DOHH2 (cell line): ENCODE measurements at regions not wholly inside any gene's neighbourhood (a gene's known extent, or its start where the extent isn't known, plus 50 kb on each side); places are given as distances from the start of the nearest gene placed in this dataset.

Experiments used
- H3F3A ChIP-seq: fragments of 200-600 bp; sonication (generic), shearing (Covaris generic); 2 replicates; pipeline ENCODE4 v1.6.0; 2016; ENCODE audit warnings: antibody characterized with exemption, mild to moderate bottlenecking; ENCODE audit not compliant: control insufficient read depth, insufficient read depth
- H3K27ac ChIP-seq: fragments of 200-600 bp; sonication (generic); 2 replicates; pipeline ENCODE4 v1.5.1; 2014; ENCODE audit warnings: low read depth, mild to moderate bottlenecking, low read length, moderate library complexity
- H3K27me3 ChIP-seq: fragments of 200-600 bp; sonication (generic); 2 replicates; pipeline ENCODE4 v1.6.1; 2014; ENCODE audit warnings: mild to moderate bottlenecking, low read length, mixed read lengths; ENCODE audit not compliant: control insufficient read depth
- H3K36me3 ChIP-seq: fragments of 200-600 bp; sonication (generic); 2 replicates; pipeline ENCODE4 v1.6.1; 2014; ENCODE audit warnings: mild to moderate bottlenecking, low read length, moderate library complexity, mixed read lengths; ENCODE audit not compliant: control insufficient read depth
- H3K4me1 ChIP-seq: fragments of 200-600 bp; sonication (generic); 2 replicates; pipeline ENCODE4 v1.6.1; 2014; ENCODE audit warnings: mild to moderate bottlenecking, low read length, mixed read lengths; ENCODE audit not compliant: control insufficient read depth
- H3K4me2 ChIP-seq: fragments of 200-600 bp; sonication (generic); 2 replicates; pipeline ENCODE4 v1.6.0; 2014; ENCODE audit warnings: mild to moderate bottlenecking, low read length, moderate library complexity
- H3K4me3 ChIP-seq: fragments of 200-600 bp; sonication (generic); 2 replicates; pipeline ENCODE4 v1.5.1; 2014; ENCODE audit warnings: mild to moderate bottlenecking, low read length, mixed read lengths
- H3K79me2 ChIP-seq: fragments of 200-600 bp; sonication (generic); 2 replicates; pipeline ENCODE4 v1.6.1; 2014; ENCODE audit warnings: mild to moderate bottlenecking, low read length, mixed read lengths; ENCODE audit not compliant: control insufficient read depth
- H3K9me2 ChIP-seq: fragments of 200-600 bp; sonication (generic); replicated peaks from 2 replicates; pipeline ENCODE4 v1.6.1; 2014; ENCODE audit warnings: mild to moderate bottlenecking, low read length, mixed read lengths; ENCODE audit not compliant: control insufficient read depth
- H3K9me3 ChIP-seq: fragments of 200-600 bp; sonication (generic); 2 replicates; pipeline ENCODE4 v1.6.1; 2014; ENCODE audit warnings: antibody characterized with exemption, low read length, mixed read lengths; ENCODE audit not compliant: control insufficient read depth, insufficient read depth
- H4K20me1 ChIP-seq: fragments of 200-600 bp; sonication (generic); 2 replicates; pipeline ENCODE4 v1.6.0; 2014; ENCODE audit warnings: low read depth, mild to moderate bottlenecking, antibody characterized with exemption, low read length, moderate library complexity; ENCODE audit not compliant: control insufficient read depth, insufficient read depth
- EZH2phosphoT487 ChIP-seq: fragments of 200-600 bp; sonication (generic); IDR thresholded peaks from 2 replicates; pipeline ENCODE4 v1.6.1; 2017; ENCODE audit warnings: borderline replicate concordance, mild to moderate bottlenecking, antibody characterized with exemption, low read length, moderate library complexity, mixed read lengths
- TF ChIP-seq, protein P1 (sequence below): fragments of 200-600 bp; sonication (generic); IDR thresholded peaks from one replicate; pipeline ENCODE4 v1.5.1; 2014; ENCODE audit warnings: antibody characterized with exemption, mild to moderate bottlenecking, low read depth, low read length; ENCODE audit not compliant: poor library complexity, severe bottlenecking

DNA sequence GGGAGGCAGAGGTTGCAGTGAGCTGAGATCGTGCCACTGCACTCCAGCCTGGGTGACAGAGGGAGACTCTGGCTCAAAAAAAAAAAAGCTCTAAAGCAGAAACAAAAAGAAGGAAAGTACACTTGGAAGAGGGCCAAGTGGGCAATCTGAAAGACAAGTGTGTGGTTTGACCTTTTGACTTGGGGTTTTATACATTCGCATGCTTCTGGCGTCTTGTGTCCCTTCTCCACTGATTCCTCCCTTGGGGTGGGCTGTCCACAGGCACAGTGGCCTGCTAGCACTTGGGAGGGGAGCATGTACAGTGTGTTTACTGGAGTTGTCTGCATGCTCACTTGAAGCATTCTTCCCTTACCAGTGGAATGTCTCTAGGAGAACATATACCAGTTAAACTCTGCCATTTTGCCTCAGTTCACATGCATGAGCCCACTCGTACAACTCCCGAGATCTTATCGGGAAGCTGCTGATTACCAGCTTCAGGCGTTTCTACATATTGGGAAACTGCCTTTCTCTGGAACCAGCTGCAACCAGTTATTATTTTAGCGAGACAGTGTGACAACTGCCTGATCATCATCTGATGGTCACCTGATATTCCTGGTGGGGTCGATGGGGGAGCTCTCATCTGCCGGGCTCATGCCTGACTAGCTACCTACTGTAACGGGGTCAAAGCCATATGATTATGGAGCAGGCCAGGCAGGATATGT is 113.5 kb upstream of the ZNF678 start:
- Histone ChIP-seq H3K9me2 (no peaks in the 10 kb centered on the region), H3K4me2 (no peak overlapping the region), H3K27ac (no peak overlapping the region), H3K79me2 (no peaks in the 10 kb centered on the region), H3F3A (no peaks in the 10 kb centered on the region), H4K20me1 (no peaks in the 10 kb centered on the region), H3K4me1 (no peaks in the 10 kb centered on the region), H3K9me3 (no peaks in the 10 kb centered on the region), H3K36me3 (no peaks in the 10 kb centered on the region), H3K4me3 (no peak overlapping the region), H3K27me3 (no peaks in the 10 kb centered on the region)
- TF ChIP-seq EZH2phosphoT487 = no peak
- TF ChIP-seq, protein P1, sequence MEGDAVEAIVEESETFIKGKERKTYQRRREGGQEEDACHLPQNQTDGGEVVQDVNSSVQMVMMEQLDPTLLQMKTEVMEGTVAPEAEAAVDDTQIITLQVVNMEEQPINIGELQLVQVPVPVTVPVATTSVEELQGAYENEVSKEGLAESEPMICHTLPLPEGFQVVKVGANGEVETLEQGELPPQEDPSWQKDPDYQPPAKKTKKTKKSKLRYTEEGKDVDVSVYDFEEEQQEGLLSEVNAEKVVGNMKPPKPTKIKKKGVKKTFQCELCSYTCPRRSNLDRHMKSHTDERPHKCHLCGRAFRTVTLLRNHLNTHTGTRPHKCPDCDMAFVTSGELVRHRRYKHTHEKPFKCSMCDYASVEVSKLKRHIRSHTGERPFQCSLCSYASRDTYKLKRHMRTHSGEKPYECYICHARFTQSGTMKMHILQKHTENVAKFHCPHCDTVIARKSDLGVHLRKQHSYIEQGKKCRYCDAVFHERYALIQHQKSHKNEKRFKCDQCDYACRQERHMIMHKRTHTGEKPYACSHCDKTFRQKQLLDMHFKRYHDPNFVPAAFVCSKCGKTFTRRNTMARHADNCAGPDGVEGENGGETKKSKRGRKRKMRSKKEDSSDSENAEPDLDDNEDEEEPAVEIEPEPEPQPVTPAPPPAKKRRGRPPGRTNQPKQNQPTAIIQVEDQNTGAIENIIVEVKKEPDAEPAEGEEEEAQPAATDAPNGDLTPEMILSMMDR = no peak

GRCh38 chr1:227449051-227449450 is 114.3 kb upstream of the ZNF678 start:
- Histone ChIP-seq H4K20me1 (no peaks in the 10 kb centered on the region), H3K9me2 (no peaks in the 10 kb centered on the region), H3K4me3 (no peak overlapping the region), H3K27ac (no peak overlapping the region), H3K4me1 (no peaks in the 10 kb centered on the region), H3K4me2 (no peak overlapping the region), H3K9me3 (no peaks in the 10 kb centered on the region), H3F3A (no peaks in the 10 kb centered on the region), H3K36me3 (no peaks in the 10 kb centered on the region), H3K79me2 (no peaks in the 10 kb centered on the region), H3K27me3 (no peaks in the 10 kb centered on the region)
- TF ChIP-seq EZH2phosphoT487 = no peak
- TF ChIP-seq, protein P1 = peak; percentile 54

DNA sequence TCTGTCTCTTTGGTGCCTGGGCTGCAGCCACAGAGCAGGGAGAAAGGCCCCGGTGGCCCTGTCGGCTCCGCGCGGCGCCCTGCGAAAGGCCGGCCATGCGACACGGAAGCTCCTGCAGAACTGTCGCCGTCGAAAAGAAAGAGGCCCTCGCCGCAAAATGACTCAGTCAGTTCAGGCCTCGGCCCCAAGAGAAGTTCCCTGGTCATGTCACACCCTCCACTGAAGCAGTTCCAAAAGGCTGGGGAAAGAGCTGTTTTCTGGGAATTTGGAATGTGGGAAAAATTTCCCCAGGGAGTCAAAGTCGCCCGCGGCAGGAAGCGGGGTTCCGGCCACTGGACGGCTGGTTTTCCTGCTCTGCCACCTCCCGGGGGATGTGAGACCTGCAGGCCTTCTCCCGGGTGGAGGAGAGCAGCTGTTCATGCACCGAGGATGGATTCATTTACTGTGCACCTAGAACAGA is 115.8 kb upstream of the ZNF678 start:
- H3K9me3 ChIP-seq = no peaks in the 10 kb centered on the region
- no peak overlapping the region for H3K4me3 ChIP-seq
- no peaks in the 10 kb centered on the region for H3K9me2 ChIP-seq
- no peaks in the 10 kb centered on the region for H3K4me1 ChIP-seq
- H3K4me2 ChIP-seq = no peak overlapping the region
- no peaks in the 10 kb centered on the region for H3K79me2 ChIP-seq
- TF ChIP-seq EZH2phosphoT487 = no peak
- TF ChIP-seq, protein P1 = no peak
- H3K36me3 ChIP-seq = no peaks in the 10 kb centered on the region
- no peak overlapping the region for H3K27ac ChIP-seq
- no peaks in the 10 kb centered on the region for H3F3A ChIP-seq
- H4K20me1 ChIP-seq = no peaks in the 10 kb centered on the region
- no peaks in the 10 kb centered on the region for H3K27me3 ChIP-seq
